ENCODE measurements at regions not wholly inside any gene's neighbourhood (a gene's known extent, or its start where the extent isn't known, plus 50 kb on each side); places are given as distances from the start of the nearest gene placed in this dataset.

DNA sequence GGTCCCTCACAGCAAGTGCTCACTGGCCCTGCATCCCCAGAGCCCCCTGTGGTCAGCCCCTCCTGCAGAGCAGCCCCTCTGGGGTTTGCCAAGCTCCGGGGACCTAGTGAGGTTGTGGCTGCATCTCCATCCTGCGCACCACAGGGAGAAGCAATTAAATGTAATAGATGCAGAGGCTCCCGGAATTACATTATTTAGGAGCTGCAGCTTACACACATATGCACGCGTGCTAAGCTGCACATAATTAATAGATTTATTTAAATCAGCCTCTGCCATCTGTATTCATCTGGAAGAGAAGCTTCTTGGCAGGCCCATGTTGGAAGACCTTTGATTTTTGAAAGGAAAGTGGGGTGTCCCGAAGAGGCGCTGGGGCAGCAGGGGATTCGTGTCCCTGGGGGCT lies 1271.5 kb downstream of the BRD1 start:
- Histone ChIP-seq H3K4me1 (no peaks in the 10 kb centered on the region), H3K27ac (no peak overlapping the region), H3K9me3 (no peaks in the 10 kb centered on the region), H3K36me3 (no peaks in the 10 kb centered on the region), H3K27me3 (no peaks in the 10 kb centered on the region), H3K4me3 (no peak overlapping the region)
- DNase-seq (ENCODE audit: low spot score) = no peak
- TF ChIP-seq, protein P1, sequence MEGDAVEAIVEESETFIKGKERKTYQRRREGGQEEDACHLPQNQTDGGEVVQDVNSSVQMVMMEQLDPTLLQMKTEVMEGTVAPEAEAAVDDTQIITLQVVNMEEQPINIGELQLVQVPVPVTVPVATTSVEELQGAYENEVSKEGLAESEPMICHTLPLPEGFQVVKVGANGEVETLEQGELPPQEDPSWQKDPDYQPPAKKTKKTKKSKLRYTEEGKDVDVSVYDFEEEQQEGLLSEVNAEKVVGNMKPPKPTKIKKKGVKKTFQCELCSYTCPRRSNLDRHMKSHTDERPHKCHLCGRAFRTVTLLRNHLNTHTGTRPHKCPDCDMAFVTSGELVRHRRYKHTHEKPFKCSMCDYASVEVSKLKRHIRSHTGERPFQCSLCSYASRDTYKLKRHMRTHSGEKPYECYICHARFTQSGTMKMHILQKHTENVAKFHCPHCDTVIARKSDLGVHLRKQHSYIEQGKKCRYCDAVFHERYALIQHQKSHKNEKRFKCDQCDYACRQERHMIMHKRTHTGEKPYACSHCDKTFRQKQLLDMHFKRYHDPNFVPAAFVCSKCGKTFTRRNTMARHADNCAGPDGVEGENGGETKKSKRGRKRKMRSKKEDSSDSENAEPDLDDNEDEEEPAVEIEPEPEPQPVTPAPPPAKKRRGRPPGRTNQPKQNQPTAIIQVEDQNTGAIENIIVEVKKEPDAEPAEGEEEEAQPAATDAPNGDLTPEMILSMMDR (IDR thresholded peaks at IDR 0.05) = no peak

- Histone ChIP-seq H3K36me3 (no peaks in the 10 kb centered on the region), H3K4me1 (no peaks in the 10 kb centered on the region), H3K4me3 (no peak overlapping the region), H3K9me3 (no peaks in the 10 kb centered on the region), H3K27me3 (no peaks in the 10 kb centered on the region), H3K27ac (no peak overlapping the region)
- no peak for DNase-seq (ENCODE audit: low spot score)
- TF ChIP-seq, protein P1 (IDR thresholded peaks at IDR 0.05) = no peak
These were observed 1272.1 kb downstream of the BRD1 start for GRCh38 chr22:48555606-48556005.

- Histone ChIP-seq H3K4me3 (no peak overlapping the region), H3K4me1 (no peaks in the 10 kb centered on the region), H3K36me3 (no peaks in the 10 kb centered on the region), H3K9me3 (no peaks in the 10 kb centered on the region), H3K27ac (no peak overlapping the region), H3K27me3 (no peaks in the 10 kb centered on the region)
- TF ChIP-seq, protein P1 (IDR thresholded peaks at IDR 0.05) = no peak
- DNase-seq (ENCODE audit: low spot score) = no peak
These were observed 1272.6 kb downstream of the BRD1 start for GRCh38 chr22:48554893-48555572.

GRCh38 chr22:48553694-48554308 lies 1273.9 kb downstream of the BRD1 start:
- Histone ChIP-seq H3K27ac (no peak overlapping the region), H3K4me1 (no peaks in the 10 kb centered on the region), H3K4me3 (no peak overlapping the region), H3K36me3 (no peaks in the 10 kb centered on the region), H3K9me3 (no peaks in the 10 kb centered on the region), H3K27me3 (no peaks in the 10 kb centered on the region)
- TF ChIP-seq, protein P1 (IDR thresholded peaks at IDR 0.05) = no peak
- no peak for DNase-seq (ENCODE audit: low spot score)

- no peaks in the 10 kb centered on the region for H3K27me3 ChIP-seq
- H3K36me3 ChIP-seq = no peaks in the 10 kb centered on the region
- TF ChIP-seq, protein P1 (IDR thresholded peaks at IDR 0.05) = no peak
- no peak for DNase-seq (ENCODE audit: low spot score)
- H3K4me1 ChIP-seq = no peaks in the 10 kb centered on the region
- no peaks in the 10 kb centered on the region for H3K9me3 ChIP-seq
- H3K4me3 ChIP-seq = no peak overlapping the region
- no peak overlapping the region for H3K27ac ChIP-seq
These were observed 1274.6 kb downstream of the BRD1 start for GRCh38 chr22:48553119-48553518.

Data from right atrium auricular region (tissue), 2 donors.